Cardiac septum (tissue), 1 donor: ENCODE measurements at regions not wholly inside any gene's neighbourhood (a gene's known extent, or its start where the extent isn't known, plus 50 kb on each side); places are given as distances from the start of the nearest gene placed in this dataset.
"Not testable (repeated sequence)": the region's sequence is repeated elsewhere in the genome, so short reads cannot be mapped to it uniquely, and the experiment has no call there.

ENCODE experiments used
- DNase-seq: peaks from one replicate; pipeline ENCODE4 v3.0.0-alpha.2; 2020; ENCODE audit warnings: low spot score
- intact Hi-C: fragments of 100-400 bp; cut with DNase I; formaldehyde crosslinking; loops from one replicate; pipeline ENCODE4 v1.14.0; 2022
- donor health status: DM: no; HTN: no; CAD: no.

- DNase-seq = no peak
- intact Hi-C loops = no loop called here
Observed at GRCh38 chr4:104643805-104644204, 149.1 kb upstream of the CXXC4 start.

- DNase-seq = no peak
- intact Hi-C loops = no loop called here
Observed at GRCh38 chr4:104649631-104650030, 154.9 kb upstream of the CXXC4 start.

- intact Hi-C loops, DNase-seq: not testable (repeated sequence)
Observed at GRCh38 chr4:104662269-104662668, 167.6 kb upstream of the CXXC4 start.

GRCh38 chr4:104677116-104677515 is 182.4 kb upstream of the CXXC4 start:
- intact Hi-C loops = no loop called here
- no peak for DNase-seq

- no peak for DNase-seq
- intact Hi-C loops = no loop called here
Observed at GRCh38 chr4:104682311-104682710, 187.6 kb upstream of the CXXC4 start.

- DNase-seq = no peak
- intact Hi-C loops = loop anchor here (2.0 kb wide), 1 partner anchor 167 kb away; no protein-coding TSS in a partner anchor
Observed at GRCh38 chr4:104693601-104694201, 199.0 kb upstream of the CXXC4 start.

GRCh38 chr4:104716584-104716983 is 221.9 kb upstream of the CXXC4 start:
- intact Hi-C loops = no loop called here
- DNase-seq = no peak

GRCh38 chr4:104719539-104720230 is 225.0 kb upstream of the CXXC4 start:
- intact Hi-C loops = no loop called here
- no peak for DNase-seq

GRCh38 chr4:104722467-104722866 is 227.8 kb upstream of the CXXC4 start:
- no peak for DNase-seq
- intact Hi-C loops = no loop called here

GRCh38 chr4:104726002-104726401 is 231.3 kb upstream of the CXXC4 start:
- DNase-seq = no peak
- intact Hi-C loops = no loop called here

- intact Hi-C loops = no loop called here
- no peak for DNase-seq
Observed at GRCh38 chr4:104727643-104728042, 232.9 kb upstream of the CXXC4 start.

- intact Hi-C loops = no loop called here
- no peak for DNase-seq
Observed at GRCh38 chr4:104728380-104729122, 233.9 kb upstream of the CXXC4 start.

- intact Hi-C loops = loop anchor here (10.0 kb wide), 2 partner anchors 62 to 238 kb away; partner anchors contain the start of gene CXXC4
- DNase-seq = no peak
Observed at GRCh38 chr4:104732766-104733165, 238.1 kb upstream of the CXXC4 start.

- intact Hi-C loops = loop anchor here (10.0 kb wide), 2 partner anchors 60 to 240 kb away; partner anchors contain the start of gene CXXC4
Observed at GRCh38 chr4:104735174-104735573, 240.5 kb upstream of the CXXC4 start.

GRCh38 chr4:104740161-104740560 is 245.5 kb upstream of the CXXC4 start:
- DNase-seq = no peak
- intact Hi-C loops = loop anchor here (10.0 kb wide), 1 partner anchor 105 kb away; no protein-coding TSS in a partner anchor

More at GRCh38 chr4:104735174-104735573, 240.5 kb upstream of the CXXC4 start:
- no peak for DNase-seq

GRCh38 chr4:104743215-104743653 is 248.5 kb upstream of the CXXC4 start:
- DNase-seq = no peak
- intact Hi-C loops = loop anchor here (10.0 kb wide), 1 partner anchor 102 kb away; no protein-coding TSS in a partner anchor

- DNase-seq = no peak
- intact Hi-C loops = loop anchor here (10.0 kb wide), 1 partner anchor 97 kb away; no protein-coding TSS in a partner anchor
Observed at GRCh38 chr4:104747635-104748034, 252.9 kb upstream of the CXXC4 start.

- no peak for DNase-seq
- intact Hi-C loops = loop anchor here (10.0 kb wide), 1 partner anchor 96 kb away; no protein-coding TSS in a partner anchor
Observed at GRCh38 chr4:104749062-104749461, 254.4 kb upstream of the CXXC4 start.

GRCh38 chr4:104750008-104750407 is 255.3 kb upstream of the CXXC4 start:
- intact Hi-C loops = no loop called here
- DNase-seq = no peak

GRCh38 chr4:104751468-104751867 is 256.8 kb upstream of the CXXC4 start:
- intact Hi-C loops = no loop called here
- no peak for DNase-seq
